GM12878 (cell line): ENCODE measurements at regions not wholly inside any gene's neighbourhood (a gene's known extent, or its start where the extent isn't known, plus 50 kb on each side); places are given as distances from the start of the nearest gene placed in this dataset.

Source experiments
- ATAC-seq: fragments of 200-7000 bp; cut with Tn5 transposase; 3 replicates; pipeline ENCODE4 v1.9.1; 2020; ENCODE audit warnings: mild to moderate bottlenecking, moderate library complexity
- BruUV-seq: library from RNA; stranded (reverse); fragments of 400-500 nt; replicated peaks from 2 replicates; lab custom pipeline; 2021; lab: Mats Ljungman, UMichigan
- CTCF ChIA-PET: fragments of 300-600 bp; sonication (Branson Sonifier 250); formaldehyde crosslinking; extraction: SDS; loops from one replicate; lab custom pipeline; 2021; ENCODE audit warnings: inconsistent platforms; lab: Yijun Ruan, JAX
- POLR2A ChIA-PET: fragments of 350-600 bp; formaldehyde crosslinking; extraction: SDS; loops from one replicate; lab custom pipeline; 2021; ENCODE audit warnings: inconsistent platforms; lab: Charles Lee
- RAD21 ChIA-PET: fragments of 300-600 bp; sonication (Branson Sonifier 250); formaldehyde crosslinking; loops from one replicate; lab custom pipeline; 2023; ENCODE audit warnings: antibody characterized with exemption; ENCODE audit not compliant: unreplicated experiment; lab: Charles Lee
- SMC1A ChIA-PET: fragments of 300-600 bp; sonication (Branson Sonifier 250); formaldehyde crosslinking; loops from one replicate; lab custom pipeline; 2023; ENCODE audit not compliant: unreplicated experiment, uncharacterized antibody; lab: Charles Lee
- DNase-seq: peaks from one replicate; pipeline ENCODE4 v3.0.0-alpha.2; 2011; ENCODE audit warnings: low read depth, low spot score
- FAIRE-seq: peaks from 3 replicates; lab custom pipeline; 2011; peaks lifted over from hg19 to GRCh38; lab: Jason Lieb, UNC
- H2AFZ ChIP-seq: 2 replicates; pipeline ENCODE4 v1.6.0; 2011; ENCODE audit warnings: low read depth, low read length, control low read depth; ENCODE audit not compliant: control insufficient read depth
- H3K27ac ChIP-seq: 2 replicates; pipeline ENCODE4 v1.5.1; 2011; ENCODE audit warnings: control low read depth; ENCODE audit not compliant: control insufficient read depth, insufficient read depth
- H3K27me3 ChIP-seq, 2 experiments: replicated peaks in 1 of 2; 2 replicates each; pipeline versions ENCODE4 v1.6.0 to v1.6.1; 2011; ENCODE audit warnings: low read length in 1 of 2; ENCODE audit not compliant: control insufficient read depth in 2 of 2, insufficient read depth in 2 of 2
- H3K36me3 ChIP-seq, 2 experiments: 2 replicates each; pipeline ENCODE4 v1.5.1; 2011; ENCODE audit warnings: low read length in 1 of 2; ENCODE audit not compliant: control insufficient read depth in 2 of 2, insufficient read depth in 2 of 2
- H3K4me1 ChIP-seq: 2 replicates; pipeline ENCODE4 v1.6.1; 2011; ENCODE audit warnings: mild to moderate bottlenecking, low read length, moderate library complexity, mixed read lengths; ENCODE audit not compliant: control insufficient read depth, insufficient read depth
- H3K4me2 ChIP-seq: 2 replicates; pipeline ENCODE4 v1.6.0; 2011; ENCODE audit warnings: control low read depth; ENCODE audit not compliant: control insufficient read depth, insufficient read depth
- H3K4me3 ChIP-seq: fragments of 200-600 bp; sonication (generic); 2 replicates; pipeline ENCODE4 v1.5.1; 2016
- H3K79me2 ChIP-seq: 2 replicates; pipeline ENCODE4 v1.6.0; 2011; ENCODE audit warnings: low read length; ENCODE audit not compliant: control insufficient read depth, insufficient read depth
- H3K9ac ChIP-seq: 2 replicates; pipeline ENCODE4 v1.8.0; 2011; ENCODE audit warnings: low read length, control low read depth, mixed read lengths; ENCODE audit not compliant: control insufficient read depth, insufficient read depth
- H3K9me3 ChIP-seq: replicated peaks from 3 replicates; pipeline ENCODE4 v1.5.1; 2011; ENCODE audit warnings: mild to moderate bottlenecking, low read length; ENCODE audit not compliant: control insufficient read depth, insufficient read depth
- H4K20me1 ChIP-seq: 2 replicates; pipeline ENCODE4 v1.6.0; 2011; ENCODE audit not compliant: control insufficient read depth, insufficient read depth
- BHLHE40 ChIP-seq, 2 experiments: fragments of 450-650 bp in 1 of 2; IDR thresholded peaks; 2 replicates each; pipeline ENCODE4 v1.6.1; 2011 to 2017; ENCODE audit warnings: low read depth in 2 of 2, borderline replicate concordance in 1 of 2, improper control_type of control experiment in 1 of 2, low read length in 1 of 2, mild to moderate bottlenecking in 1 of 2
- CEBPZ ChIP-seq: fragments of 150-350 bp; IDR thresholded peaks from 2 replicates; pipeline ENCODE4 v1.6.1; 2016; ENCODE audit warnings: low read depth, low read length
- E2F8 ChIP-seq: fragments of 450-650 bp; IDR thresholded peaks from 2 replicates; pipeline ENCODE4 v1.6.1; 2018; ENCODE audit warnings: mild to moderate bottlenecking, low read depth, moderate library complexity; ENCODE audit not compliant: partially characterized antibody
- FOXK2 ChIP-seq: fragments of 450-650 bp; IDR thresholded peaks from 2 replicates; pipeline ENCODE4 v1.6.1; 2017; ENCODE audit warnings: mild to moderate bottlenecking, moderate library complexity
- HDGF ChIP-seq: fragments of 450-650 bp; IDR thresholded peaks from 2 replicates; pipeline ENCODE4 v1.6.1; 2016; ENCODE audit warnings: antibody characterized with exemption
- KDM1A ChIP-seq: fragments of 200-600 bp; sonication (generic); IDR thresholded peaks from 2 replicates; pipeline ENCODE4 v1.6.1; 2016; ENCODE audit warnings: borderline replicate concordance
- LARP7 ChIP-seq: fragments of 450-650 bp; IDR thresholded peaks from 2 replicates; pipeline ENCODE4 v1.6.1; 2017; ENCODE audit warnings: mild to moderate bottlenecking
- NR2C1 ChIP-seq: fragments of 450-650 bp; IDR thresholded peaks from 2 replicates; pipeline ENCODE4 v1.6.1; 2017; ENCODE audit warnings: antibody characterized with exemption, mild to moderate bottlenecking, moderate library complexity
- PRDM15 ChIP-seq: fragments of 450-650 bp; formaldehyde crosslinking; IDR thresholded peaks from 2 replicates; pipeline ENCODE4 v1.4.0; 2020; ENCODE audit warnings: mild to moderate bottlenecking, moderate library complexity
- RAD21 ChIP-seq: IDR thresholded peaks from 2 replicates; pipeline ENCODE4 v1.6.1; 2011; ENCODE audit warnings: mild to moderate bottlenecking, low read depth, low read length, moderate library complexity; ENCODE audit not compliant: insufficient read depth
- RBBP5 ChIP-seq: fragments of 200-600 bp; sonication (generic); conservative IDR thresholded peaks from 2 replicates; pipeline ENCODE4 v1.6.1; 2016
- SIN3A ChIP-seq: IDR thresholded peaks from 2 replicates; pipeline ENCODE4 v1.6.1; 2012; ENCODE audit warnings: low read depth, low read length, improper control_type of control experiment
- SMARCA5 ChIP-seq: fragments of 450-650 bp; IDR thresholded peaks from 2 replicates; pipeline ENCODE4 v1.6.1; 2017; ENCODE audit warnings: mild to moderate bottlenecking
- STAT1 ChIP-seq: fragments of 450-650 bp; conservative IDR thresholded peaks from 2 replicates; pipeline ENCODE4 v1.6.1; 2014; ENCODE audit warnings: antibody characterized with exemption, mild to moderate bottlenecking
- TCF7 ChIP-seq: IDR thresholded peaks from 2 replicates; pipeline ENCODE4 v1.6.1; 2014; ENCODE audit warnings: antibody characterized with exemption, borderline replicate concordance
- WGBS: methylation state at CpG from one replicate; pipeline ENCODE4 v1.1.6; 2016; ENCODE audit warnings: low lambda C conversion rate; ENCODE audit not compliant: insufficient replicate concordance, insufficient coverage; ENCODE audit errors: missing lambda C conversion rate; 5-methylcytosine and 5-hydroxymethylcytosine counted together
- in situ Hi-C: fragments of 300-500 bp; cut with MboI; formaldehyde crosslinking; loops from 9 replicates; pipeline ENCODE4 v1.14.3; 2018; ENCODE audit warnings: mixed read lengths
- intact Hi-C: fragments of 100-400 bp; cut with micrococcal nuclease; formaldehyde crosslinking; loops from one replicate; pipeline ENCODE4 v1.14.2; 2022; ENCODE audit not compliant: unreplicated experiment

- TF ChIP-seq E2F8 (no peak), STAT1 (no peak)
Observed at GRCh38 chr9:36779582-36779981, 206.9 kb downstream of the MELK start (continued).

- Histone ChIP-seq H3K27me3 (peaks cover 0 to 5% of the 10 kb centered on the region in 2 experiments; a peak in 2 of 4 replicates), H3K4me2 (no peak overlapping the region), H3K36me3 (no peaks in the 10 kb centered on the region), H3K4me3 (no peak overlapping the region), H3K9ac (no peak overlapping the region), H3K79me2 (no peaks in the 10 kb centered on the region), H3K27ac (no peak overlapping the region), H3K4me1 (no peaks in the 10 kb centered on the region), H4K20me1 (no peaks in the 10 kb centered on the region), H3K9me3 (no peaks in the 10 kb centered on the region), H2AFZ (no peak overlapping the region)
- BruUV-seq, result no TSS peak
- in situ Hi-C loops (no loop called here), intact Hi-C loops (no loop called here)
- CTCF ChIA-PET, result no interaction called here
- SMC1A ChIA-PET, result no interaction called here
- RAD21 ChIA-PET, result no interaction called here
- 5% methylated on average over 7 of the region's 8 CpGs for WGBS
- no peak for DNase-seq
- no peak for FAIRE-seq
- POLR2A ChIA-PET, result no interaction called here
- no peak for ATAC-seq
- TF ChIP-seq CEBPZ (no peak), KDM1A (no peak), HDGF (no peak), FOXK2 (no peak), BHLHE40 (IDR thresholded peaks at IDR 0.05; ENCODE audit: borderline replicate concordance in 1 of 2, low read depth in 2 of 2, low read length in 1 of 2) (no peak), RBBP5 (no peak), TCF7 (no peak), SMARCA5 (no peak), LARP7 (no peak), SIN3A (no peak), NR2C1 (no peak), RAD21 (no peak), PRDM15 (CRISPR knock-in tag) (no peak)
Observed at GRCh38 chr9:36780186-36780585, 207.5 kb downstream of the MELK start.
